ENCODE measurements at regions not wholly inside any gene's neighbourhood (a gene's known extent, or its start where the extent isn't known, plus 50 kb on each side); places are given as distances from the start of the nearest gene placed in this dataset.

DNA sequence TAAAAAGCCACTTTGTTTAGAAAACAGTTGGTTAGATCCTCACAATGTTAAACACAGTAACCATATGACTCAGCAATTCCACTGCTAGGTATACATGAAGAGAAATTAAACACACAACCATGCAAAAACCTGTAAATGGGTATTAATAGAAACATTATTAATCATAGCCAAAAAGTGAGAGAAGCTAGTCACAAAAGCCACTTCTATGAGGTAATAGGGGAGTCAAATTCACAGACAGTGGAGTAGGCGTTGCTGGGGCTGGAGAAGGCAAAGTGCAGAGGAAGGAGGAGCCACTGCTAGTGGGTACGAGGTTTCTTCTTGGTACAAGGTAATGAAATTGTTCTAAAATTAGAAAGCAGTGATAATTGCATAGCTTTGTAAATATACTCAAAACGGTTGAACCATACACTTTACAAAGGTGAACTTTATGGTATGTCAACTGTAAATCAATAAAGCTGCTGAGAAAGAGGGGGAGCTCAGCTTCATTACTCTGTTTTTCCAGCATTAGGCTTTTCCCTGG is 364.4 kb downstream of the GADD45G start:
- no peaks in the 10 kb centered on the region for H3K9me2 ChIP-seq (ENCODE audit: low read depth, low read length)
- no peaks in the 10 kb centered on the region for H3K79me2 ChIP-seq (ENCODE audit: insufficient read depth, low read length)
- no peaks in the 10 kb centered on the region for H3K36me3 ChIP-seq (ENCODE audit: insufficient read depth, low read length)
- H3K4me3 ChIP-seq (ENCODE audit: low read depth, low read length, poor library complexity, severe bottlenecking), result no peak overlapping the region
- H3K27me3 ChIP-seq (ENCODE audit: insufficient read depth, low read length), result no peaks in the 10 kb centered on the region
- no peaks in the 10 kb centered on the region for H4K20me1 ChIP-seq (ENCODE audit: insufficient read depth, low read length)
- H3K4me1 ChIP-seq (ENCODE audit: insufficient read depth, low read length, severe bottlenecking), result no peaks in the 10 kb centered on the region
- H2AFZ ChIP-seq (ENCODE audit: low read length), result no peak overlapping the region
- H3K27ac ChIP-seq (ENCODE audit: low read depth, low read length, poor library complexity, severe bottlenecking), result no peak overlapping the region
- TF ChIP-seq EZH2 (IDR thresholded peaks at IDR 0.05; ENCODE audit: borderline replicate concordance, low read length), result no peak
- TF ChIP-seq, protein P1, sequence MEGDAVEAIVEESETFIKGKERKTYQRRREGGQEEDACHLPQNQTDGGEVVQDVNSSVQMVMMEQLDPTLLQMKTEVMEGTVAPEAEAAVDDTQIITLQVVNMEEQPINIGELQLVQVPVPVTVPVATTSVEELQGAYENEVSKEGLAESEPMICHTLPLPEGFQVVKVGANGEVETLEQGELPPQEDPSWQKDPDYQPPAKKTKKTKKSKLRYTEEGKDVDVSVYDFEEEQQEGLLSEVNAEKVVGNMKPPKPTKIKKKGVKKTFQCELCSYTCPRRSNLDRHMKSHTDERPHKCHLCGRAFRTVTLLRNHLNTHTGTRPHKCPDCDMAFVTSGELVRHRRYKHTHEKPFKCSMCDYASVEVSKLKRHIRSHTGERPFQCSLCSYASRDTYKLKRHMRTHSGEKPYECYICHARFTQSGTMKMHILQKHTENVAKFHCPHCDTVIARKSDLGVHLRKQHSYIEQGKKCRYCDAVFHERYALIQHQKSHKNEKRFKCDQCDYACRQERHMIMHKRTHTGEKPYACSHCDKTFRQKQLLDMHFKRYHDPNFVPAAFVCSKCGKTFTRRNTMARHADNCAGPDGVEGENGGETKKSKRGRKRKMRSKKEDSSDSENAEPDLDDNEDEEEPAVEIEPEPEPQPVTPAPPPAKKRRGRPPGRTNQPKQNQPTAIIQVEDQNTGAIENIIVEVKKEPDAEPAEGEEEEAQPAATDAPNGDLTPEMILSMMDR (IDR thresholded peaks at IDR 0.05; ENCODE audit: low read length), result no peak
- H3F3A ChIP-seq (ENCODE audit: insufficient read depth, low read length), result no peaks in the 10 kb centered on the region
- H3K9me3 ChIP-seq (ENCODE audit: low read length), result no peaks in the 10 kb centered on the region
- H3K9ac ChIP-seq (ENCODE audit: low read length), result no peak overlapping the region
- H3K4me2 ChIP-seq (ENCODE audit: low read length), result no peak overlapping the region

DNA sequence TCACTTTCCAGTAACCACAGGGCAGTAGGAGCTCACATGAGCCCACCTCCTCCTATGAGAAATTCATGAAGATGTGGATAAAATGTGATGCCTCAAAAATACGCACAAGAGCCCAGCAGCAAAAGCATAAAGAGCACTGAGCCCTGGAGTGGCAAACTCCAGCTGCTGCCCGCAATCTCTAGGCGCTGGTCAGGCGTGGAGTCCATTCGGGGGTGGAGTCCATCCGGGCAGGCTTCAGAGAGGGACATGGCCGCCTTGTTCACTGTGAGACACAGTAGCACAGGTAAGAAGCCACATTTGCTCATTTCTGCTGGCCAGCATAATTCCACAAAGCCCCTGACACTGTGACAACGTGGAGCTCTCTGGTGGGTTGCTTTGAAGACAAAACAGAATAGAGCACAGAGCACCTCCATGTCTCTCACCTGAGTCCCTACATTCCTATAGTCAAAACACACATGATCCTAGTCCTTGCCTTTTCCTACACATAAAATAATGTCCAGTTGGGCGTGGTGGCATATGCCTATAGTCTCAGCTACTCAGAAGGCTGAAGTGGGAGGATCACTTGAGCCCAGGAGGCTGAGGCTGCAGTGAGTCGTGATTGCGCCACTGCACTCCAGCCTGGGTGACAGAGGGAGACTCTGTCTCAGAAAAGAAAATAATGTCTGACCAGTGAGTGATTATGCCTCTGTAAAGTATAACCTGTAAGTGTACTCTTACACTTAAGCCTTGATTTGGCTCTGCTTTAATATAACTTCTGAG is 365.2 kb downstream of the GADD45G start:
- H3K4me1 ChIP-seq (ENCODE audit: insufficient read depth, low read length, severe bottlenecking), result no peaks in the 10 kb centered on the region
- no peak for TF ChIP-seq EZH2 (IDR thresholded peaks at IDR 0.05; ENCODE audit: borderline replicate concordance, low read length)
- TF ChIP-seq, protein P1 (IDR thresholded peaks at IDR 0.05; ENCODE audit: low read length), result no peak
- H3K9me3 ChIP-seq (ENCODE audit: low read length), result no peaks in the 10 kb centered on the region
- H3K4me3 ChIP-seq (ENCODE audit: low read depth, low read length, poor library complexity, severe bottlenecking), result no peak overlapping the region
- H4K20me1 ChIP-seq (ENCODE audit: insufficient read depth, low read length), result no peaks in the 10 kb centered on the region
- no peaks in the 10 kb centered on the region for H3K9me2 ChIP-seq (ENCODE audit: low read depth, low read length)
- no peaks in the 10 kb centered on the region for H3K36me3 ChIP-seq (ENCODE audit: insufficient read depth, low read length)
- H3K4me2 ChIP-seq (ENCODE audit: low read length), result no peak overlapping the region
- H3K79me2 ChIP-seq (ENCODE audit: insufficient read depth, low read length), result no peaks in the 10 kb centered on the region
- H3K9ac ChIP-seq (ENCODE audit: low read length), result no peak overlapping the region
- no peak overlapping the region for H2AFZ ChIP-seq (ENCODE audit: low read length)
- H3F3A ChIP-seq (ENCODE audit: insufficient read depth, low read length), result no peaks in the 10 kb centered on the region
- H3K27me3 ChIP-seq (ENCODE audit: insufficient read depth, low read length), result no peaks in the 10 kb centered on the region
- H3K27ac ChIP-seq (ENCODE audit: low read depth, low read length, poor library complexity, severe bottlenecking), result no peak overlapping the region

DNA sequence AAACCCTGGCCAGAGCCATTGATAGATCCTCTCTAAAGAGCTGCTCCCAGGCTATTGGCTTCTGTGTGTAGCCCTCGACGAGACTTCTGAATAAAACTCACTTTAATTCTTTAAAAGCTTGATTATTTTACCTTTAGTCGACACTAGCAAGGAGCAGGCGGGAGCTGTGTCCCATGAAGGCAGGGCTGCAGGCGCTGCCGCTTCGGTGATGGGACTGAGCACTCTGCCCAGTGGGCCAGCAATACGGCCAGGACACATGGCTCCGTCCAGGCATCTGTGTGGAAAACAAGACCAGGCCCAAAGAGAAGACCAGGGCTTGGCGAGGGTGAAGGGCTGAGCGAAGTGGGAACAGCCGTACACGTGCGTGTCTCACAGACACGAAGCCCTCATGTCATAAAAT is 365.9 kb downstream of the GADD45G start:
- TF ChIP-seq, protein P1 (IDR thresholded peaks at IDR 0.05; ENCODE audit: low read length), result no peak
- no peak for TF ChIP-seq EZH2 (IDR thresholded peaks at IDR 0.05; ENCODE audit: borderline replicate concordance, low read length)
- Histone ChIP-seq H4K20me1 (ENCODE audit: insufficient read depth, low read length) (no peaks in the 10 kb centered on the region), H3K4me3 (ENCODE audit: low read depth, low read length, poor library complexity, severe bottlenecking) (no peak overlapping the region), H3K4me1 (ENCODE audit: insufficient read depth, low read length, severe bottlenecking) (no peaks in the 10 kb centered on the region), H3K79me2 (ENCODE audit: insufficient read depth, low read length) (no peaks in the 10 kb centered on the region), H3K4me2 (ENCODE audit: low read length) (no peak overlapping the region), H3K9ac (ENCODE audit: low read length) (no peak overlapping the region), H3K27ac (ENCODE audit: low read depth, low read length, poor library complexity, severe bottlenecking) (no peak overlapping the region), H3K27me3 (ENCODE audit: insufficient read depth, low read length) (no peaks in the 10 kb centered on the region), H3K9me2 (ENCODE audit: low read depth, low read length) (no peaks in the 10 kb centered on the region), H3K9me3 (ENCODE audit: low read length) (no peaks in the 10 kb centered on the region), H2AFZ (ENCODE audit: low read length) (no peak overlapping the region), H3K36me3 (ENCODE audit: insufficient read depth, low read length) (no peaks in the 10 kb centered on the region), H3F3A (ENCODE audit: insufficient read depth, low read length) (no peaks in the 10 kb centered on the region)

Measured in OCI-LY1 (cell line).